GM18868 (cell line): ENCODE measurements at regions not wholly inside any gene's neighbourhood (a gene's known extent, or its start where the extent isn't known, plus 50 kb on each side); places are given as distances from the start of the nearest gene placed in this dataset.

ENCODE experiments used
- ATAC-seq: cut with Tn5 transposase; IDR thresholded peaks from one replicate; pipeline ENCODE4 v1.9.1; 2021; ENCODE audit warnings: mild to moderate bottlenecking, moderate library complexity; ENCODE audit not compliant: unreplicated experiment

- no peak for ATAC-seq
Observed at GRCh38 chr2:55102056-55102812, 52.0 kb upstream of the RTN4 start.

- no peak for ATAC-seq
Observed at GRCh38 chr2:55101466-55101865, 51.2 kb upstream of the RTN4 start.

DNA sequence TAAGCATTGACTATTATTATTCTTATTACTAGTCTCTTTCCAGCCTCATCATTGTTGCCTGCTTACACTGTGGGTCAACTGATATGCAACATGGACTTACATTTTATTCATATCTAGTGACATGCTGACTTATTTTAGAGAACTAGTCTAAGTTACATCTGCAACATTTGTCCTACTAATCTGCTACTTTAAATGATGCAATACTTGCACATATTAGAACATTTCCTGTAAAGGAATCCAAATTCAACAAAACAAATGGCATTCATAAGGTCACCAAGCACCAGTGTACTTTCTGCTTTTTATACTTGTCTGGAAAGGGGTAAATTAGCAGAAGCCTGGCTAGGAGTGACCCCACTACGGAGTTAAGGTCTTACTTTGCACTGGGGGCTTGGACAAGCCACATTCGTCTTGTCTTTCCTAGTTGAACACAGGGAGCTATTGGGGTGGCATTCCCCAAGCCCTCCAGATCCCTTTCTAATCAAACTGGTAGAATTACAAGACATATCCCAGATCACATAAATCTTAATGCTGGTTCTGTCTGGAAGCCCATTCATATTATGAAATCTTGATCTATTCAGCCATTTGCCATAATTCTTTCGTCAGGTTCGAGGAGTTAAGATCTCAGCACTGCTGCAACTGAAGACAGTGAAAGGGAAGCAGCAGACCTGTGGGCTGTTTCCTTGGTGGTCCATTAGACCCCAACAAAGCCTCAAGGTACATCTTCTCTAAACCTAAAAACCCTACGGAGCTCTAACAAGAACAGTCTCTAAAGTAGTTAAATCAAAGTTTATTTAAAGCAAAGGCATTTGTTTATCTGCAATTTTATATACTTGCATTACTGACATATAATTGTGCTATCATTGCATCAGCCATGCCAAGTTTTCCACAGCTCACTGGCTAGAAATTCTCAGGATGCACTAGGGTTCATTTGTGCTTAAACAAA lies 49.9 kb upstream of the RTN4 start:
- ATAC-seq, result no peak
